ENCODE measurements at regions not wholly inside any gene's neighbourhood (a gene's known extent, or its start where the extent isn't known, plus 50 kb on each side); places are given as distances from the start of the nearest gene placed in this dataset.

GRCh38 chr5:100755435-100755834 lies 147.6 kb downstream of the ST8SIA4 start:
- no peaks in the 10 kb centered on the region for H3K9me3 ChIP-seq (ENCODE audit: low read length)
- H3K27ac ChIP-seq (ENCODE audit: low read depth, low read length, poor library complexity, severe bottlenecking): no peak overlapping the region
- H3K4me1 ChIP-seq (ENCODE audit: insufficient read depth, low read length, poor library complexity, severe bottlenecking): no peaks in the 10 kb centered on the region
- H3K4me3 ChIP-seq (ENCODE audit: low read depth, low read length, poor library complexity, severe bottlenecking): no peak overlapping the region
- H3K36me3 ChIP-seq (ENCODE audit: insufficient read depth, low read length): no peaks in the 10 kb centered on the region
- intact Hi-C loops (cut with micrococcal nuclease; ENCODE audit: unreplicated experiment): no loop called here
- H2AFZ ChIP-seq (ENCODE audit: low read length): no peak overlapping the region
- CTCF ChIA-PET (ENCODE audit: unreplicated experiment): no interaction called here
- H3K4me2 ChIP-seq (ENCODE audit: low read length): no peak overlapping the region
- POLR2A ChIA-PET: no interaction called here
- H4K20me1 ChIP-seq (ENCODE audit: insufficient read depth, low read length): no peaks in the 10 kb centered on the region
- H3K9me2 ChIP-seq (ENCODE audit: insufficient read depth, low read length): no peaks in the 10 kb centered on the region
- BruUV-seq (replicated peaks): no TSS peak
- no peak for DNase-seq (ENCODE audit: low spot score)
- H3K79me2 ChIP-seq (ENCODE audit: insufficient read depth, low read depth, low read length): no peaks in the 10 kb centered on the region
- no peak for TF ChIP-seq EZH2phosphoT487 (IDR thresholded peaks at IDR 0.05; ENCODE audit: borderline replicate concordance, low read depth, low read length)
- no peak for TF ChIP-seq CTCF (conservative IDR thresholded peaks at IDR 0.05; ENCODE audit: low read length)

Data from OCI-LY7 (cell line).